ENCODE measurements at regions not wholly inside any gene's neighbourhood (a gene's known extent, or its start where the extent isn't known, plus 50 kb on each side); places are given as distances from the start of the nearest gene placed in this dataset.

DNA sequence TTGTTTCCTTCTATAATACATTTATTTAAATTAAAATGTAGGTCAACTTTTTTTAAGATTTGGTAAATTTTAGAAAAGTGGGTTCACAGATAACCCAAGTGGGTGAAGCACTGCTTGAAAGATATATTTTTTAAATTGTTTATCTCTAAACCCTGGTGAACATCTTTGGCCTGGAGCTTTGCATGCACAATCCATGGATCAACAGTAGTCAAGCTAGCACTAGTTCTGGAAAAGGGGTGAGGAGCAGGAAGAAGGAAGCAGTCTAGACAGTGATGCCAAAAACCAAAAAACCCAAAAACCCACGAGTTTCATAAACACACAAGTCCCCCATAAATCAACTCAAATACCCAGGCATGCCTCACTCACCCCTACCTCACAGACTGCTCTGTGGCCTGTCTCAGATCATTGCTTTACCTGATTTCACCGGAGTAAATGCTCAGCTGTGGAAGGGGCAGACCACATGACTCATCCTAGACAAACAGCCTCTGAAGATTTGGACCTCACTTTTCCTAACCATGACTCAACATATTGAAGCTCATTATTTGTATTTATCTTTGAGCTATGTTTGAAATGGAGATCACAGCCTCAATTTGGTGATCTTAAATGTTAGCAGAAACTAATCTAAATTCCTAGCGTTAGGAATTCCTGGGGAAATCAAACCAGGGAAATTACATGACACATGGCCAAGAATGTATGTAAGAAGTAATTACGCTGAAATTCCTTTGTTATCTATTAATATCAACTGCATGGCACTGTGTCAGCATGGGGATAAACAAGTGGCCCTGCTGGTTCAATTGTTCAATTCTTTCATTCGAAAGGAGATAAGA lies 149.6 kb downstream of the ZNF608 start:
- TF ChIP-seq TAF1 (IDR thresholded peaks at IDR 0.05; ENCODE audit: borderline replicate concordance, insufficient read depth, low read length) (no peak), SIN3A (IDR thresholded peaks at IDR 0.05; ENCODE audit: borderline replicate concordance, insufficient read depth, low read length) (no peak), POLR2AphosphoS5 (IDR thresholded peaks at IDR 0.05; ENCODE audit: low read depth, low read length) (no peak)
